Posterior cingulate gyrus (tissue), 11 donors: ENCODE measurements at regions not wholly inside any gene's neighbourhood (a gene's known extent, or its start where the extent isn't known, plus 50 kb on each side); places are given as distances from the start of the nearest gene placed in this dataset.
A peak's percentile ranks its signal among the peaks of the same experiment; 100 is the strongest.
"Not testable (repeated sequence)": the region's sequence is repeated elsewhere in the genome, so short reads cannot be mapped to it uniquely, and the experiment has no call there.

Experiments used
- DNase-seq, 10 donors: peaks; one replicate each; pipeline versions ENCODE4 v3.0.0 to v3.0.0-alpha.2; 2020 to 2021; ENCODE audit warnings: mixed read lengths in 3 of 10
- intact Hi-C: fragments of 100-400 bp; cut with DNase I; formaldehyde crosslinking; loops from one replicate; pipeline ENCODE4 v1.15.1; 2023

- intact Hi-C loops = not testable (repeated sequence)
- peak in 2 of 10 donors; percentile 89 to 92 for DNase-seq
Measured at GRCh38 chr2:87423796-87424762, 323.8 kb upstream of the PLGLB2 start.

- peak in 2 of 10 donors; percentile 89 to 91 for DNase-seq
- intact Hi-C loops = not testable (repeated sequence)
Measured at GRCh38 chr2:87424763-87425154, 323.1 kb upstream of the PLGLB2 start.

GRCh38 chr2:87425191-87425590, 322.7 kb upstream of the PLGLB2 start:
- peak in 2 of 10 donors; percentile 87 to 91 for DNase-seq
- intact Hi-C loops = not testable (repeated sequence)

- intact Hi-C loops = not testable (repeated sequence)
- peak in 2 of 10 donors; percentile 71 to 89 for DNase-seq
Measured at GRCh38 chr2:87425717-87426116, 322.2 kb upstream of the PLGLB2 start.

GRCh38 chr2:87428452-87429130, 319.3 kb upstream of the PLGLB2 start:
- DNase-seq = peak in 4 of 10 donors; percentile 31 to 91 (median 80)
- intact Hi-C loops = not testable (repeated sequence)

GRCh38 chr2:87429206-87429930, 318.5 kb upstream of the PLGLB2 start:
- intact Hi-C loops = not testable (repeated sequence)
- peak in 1 of 10 donors; percentile 78 for DNase-seq

- DNase-seq = peak in 1 of 10 donors; percentile 63
- intact Hi-C loops = not testable (repeated sequence)
Measured at GRCh38 chr2:87429931-87430275, 318.0 kb upstream of the PLGLB2 start.

GRCh38 chr2:87431051-87431450, 316.8 kb upstream of the PLGLB2 start:
- intact Hi-C loops = not testable (repeated sequence)

GRCh38 chr2:87432711-87433453, 315.0 kb upstream of the PLGLB2 start:
- DNase-seq, intact Hi-C loops: not testable (repeated sequence)

More at GRCh38 chr2:87431051-87431450, 316.8 kb upstream of the PLGLB2 start:
- peak in 2 of 10 donors; percentile 77 to 84 for DNase-seq

GRCh38 chr2:87436007-87436406, 311.9 kb upstream of the PLGLB2 start:
- DNase-seq, intact Hi-C loops: not testable (repeated sequence)

GRCh38 chr2:87437701-87438260, 310.1 kb upstream of the PLGLB2 start:
- DNase-seq, intact Hi-C loops: not testable (repeated sequence)

- intact Hi-C loops = not testable (repeated sequence)
Measured at GRCh38 chr2:87438780-87439454, 309.0 kb upstream of the PLGLB2 start.

GRCh38 chr2:87439617-87440204, 308.2 kb upstream of the PLGLB2 start:
- intact Hi-C loops = not testable (repeated sequence)
- DNase-seq = peak in 1 of 10 donors; percentile 20

More at GRCh38 chr2:87438780-87439454, 309.0 kb upstream of the PLGLB2 start:
- peak in 1 of 10 donors; percentile 57 for DNase-seq

- intact Hi-C loops, DNase-seq: not testable (repeated sequence)
Measured at GRCh38 chr2:87440650-87441049, 307.2 kb upstream of the PLGLB2 start.

- intact Hi-C loops, DNase-seq: not testable (repeated sequence)
Measured at GRCh38 chr2:87441375-87441774, 306.5 kb upstream of the PLGLB2 start.

- DNase-seq, intact Hi-C loops: not testable (repeated sequence)
Measured at GRCh38 chr2:87442983-87443577, 304.8 kb upstream of the PLGLB2 start.

GRCh38 chr2:87444951-87445350, 302.9 kb upstream of the PLGLB2 start:
- DNase-seq, intact Hi-C loops: not testable (repeated sequence)
